Peyer's patch (tissue), 4 donors: ENCODE measurements at regions not wholly inside any gene's neighbourhood (a gene's known extent, or its start where the extent isn't known, plus 50 kb on each side); places are given as distances from the start of the nearest gene placed in this dataset.

Source experiments
- DNase-seq, 3 donors: peaks; one replicate each; pipeline ENCODE4 v3.0.0-alpha.2; 2017 to 2019
- H3K27ac ChIP-seq, 4 donors: fragments of 200-600 bp; sonication (generic); one replicate each; pipeline ENCODE4 v1.5.1; 2016 to 2019
- H3K27me3 ChIP-seq, 2 donors: fragments of 200-600 bp; sonication (generic); one replicate each; pipeline ENCODE4 v1.5.1; 2019
- H3K36me3 ChIP-seq, 3 donors: fragments of 200-600 bp; sonication (generic); one replicate each; pipeline ENCODE4 v1.5.1; 2016 to 2019
- H3K4me1 ChIP-seq, 4 donors: fragments of 200-600 bp; sonication (generic); one replicate each; pipeline ENCODE4 v1.5.1; 2016 to 2019
- H3K4me3 ChIP-seq, 4 donors: fragments of 200-600 bp; sonication (generic); 1 replicate in 3 of 4; 2 replicates in 1 of 4; pipeline ENCODE4 v1.5.1; 2016 to 2019; ENCODE audit warnings: mild to moderate bottlenecking in 1 of 4
- H3K9me3 ChIP-seq, 4 donors: fragments of 200-600 bp; sonication (generic); one replicate each; pipeline ENCODE4 v1.5.1; 2016 to 2019; ENCODE audit warnings: mild to moderate bottlenecking in 1 of 4
- POLR2A ChIP-seq, 2 donors: fragments of 450-650 bp; IDR thresholded peaks; one replicate each; pipeline ENCODE4 v1.5.1; 2017; ENCODE audit warnings: antibody characterized with exemption in 2 of 2, mild to moderate bottlenecking in 2 of 2, moderate library complexity in 2 of 2
- TF ChIP-seq, protein P1 (sequence below), 6 experiments: fragments of 450-650 bp in 4 of 6; fragments of 200-600 bp in 2 of 6; sonication (generic) in 1 of 6; IDR thresholded peaks; one replicate each; pipeline ENCODE4 v1.5.1; 2017 to 2019; ENCODE audit warnings: antibody characterized with exemption in 6 of 6, mild to moderate bottlenecking in 3 of 6, moderate library complexity in 1 of 6

DNA sequence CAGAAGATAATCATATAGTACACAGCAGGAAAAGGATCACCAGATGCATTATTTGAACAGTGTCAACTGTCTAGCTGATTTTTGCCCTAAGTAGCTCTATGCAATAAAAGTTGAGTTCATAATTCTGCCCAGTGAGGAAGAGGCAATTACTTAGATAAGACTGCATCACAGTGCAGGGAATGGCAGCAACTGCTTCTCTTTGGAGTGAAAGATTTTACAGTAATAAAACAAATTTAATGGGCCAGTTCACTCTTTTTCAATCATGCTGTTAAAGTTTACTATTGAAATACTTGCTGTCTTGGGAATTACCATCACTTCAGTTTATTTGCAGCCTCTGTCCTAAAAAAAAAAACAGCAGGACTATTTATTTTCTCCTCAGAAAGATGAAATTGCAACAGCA lies 907.9 kb downstream of the ANKRD7 start:
- DNase-seq: no peak
- Histone ChIP-seq H3K4me1 (no peaks in the 10 kb centered on the region), H3K27ac (no peak overlapping the region), H3K4me3 (no peak overlapping the region), H3K27me3 (no peaks in the 10 kb centered on the region), H3K9me3 (no peaks in the 10 kb centered on the region), H3K36me3 (no peaks in the 10 kb centered on the region)
- TF ChIP-seq, protein P1, sequence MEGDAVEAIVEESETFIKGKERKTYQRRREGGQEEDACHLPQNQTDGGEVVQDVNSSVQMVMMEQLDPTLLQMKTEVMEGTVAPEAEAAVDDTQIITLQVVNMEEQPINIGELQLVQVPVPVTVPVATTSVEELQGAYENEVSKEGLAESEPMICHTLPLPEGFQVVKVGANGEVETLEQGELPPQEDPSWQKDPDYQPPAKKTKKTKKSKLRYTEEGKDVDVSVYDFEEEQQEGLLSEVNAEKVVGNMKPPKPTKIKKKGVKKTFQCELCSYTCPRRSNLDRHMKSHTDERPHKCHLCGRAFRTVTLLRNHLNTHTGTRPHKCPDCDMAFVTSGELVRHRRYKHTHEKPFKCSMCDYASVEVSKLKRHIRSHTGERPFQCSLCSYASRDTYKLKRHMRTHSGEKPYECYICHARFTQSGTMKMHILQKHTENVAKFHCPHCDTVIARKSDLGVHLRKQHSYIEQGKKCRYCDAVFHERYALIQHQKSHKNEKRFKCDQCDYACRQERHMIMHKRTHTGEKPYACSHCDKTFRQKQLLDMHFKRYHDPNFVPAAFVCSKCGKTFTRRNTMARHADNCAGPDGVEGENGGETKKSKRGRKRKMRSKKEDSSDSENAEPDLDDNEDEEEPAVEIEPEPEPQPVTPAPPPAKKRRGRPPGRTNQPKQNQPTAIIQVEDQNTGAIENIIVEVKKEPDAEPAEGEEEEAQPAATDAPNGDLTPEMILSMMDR (IDR thresholded peaks at IDR 0.05): no peak
- no peak for TF ChIP-seq POLR2A (IDR thresholded peaks at IDR 0.05)

DNA sequence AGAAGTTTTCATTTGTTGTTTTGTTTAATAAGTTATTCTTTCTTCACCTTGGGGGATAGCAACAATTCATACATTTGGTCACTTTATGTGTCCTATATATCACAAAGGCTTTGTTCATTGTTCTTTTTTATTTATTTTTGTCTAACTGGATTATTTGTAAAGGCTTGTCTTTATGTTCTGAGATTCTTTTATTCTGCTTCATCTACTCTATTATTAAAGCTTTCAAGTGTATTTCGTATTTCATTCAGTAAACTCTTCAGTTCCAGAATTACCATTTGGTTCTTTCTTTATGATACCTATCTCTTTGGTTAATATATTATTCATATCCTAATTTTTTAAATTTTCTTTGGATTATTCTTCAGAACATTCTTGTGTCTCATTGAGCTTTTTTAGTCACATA lies 942.9 kb downstream of the ANKRD7 start:
- no peaks in the 10 kb centered on the region for H3K36me3 ChIP-seq
- TF ChIP-seq POLR2A (IDR thresholded peaks at IDR 0.05): no peak
- TF ChIP-seq, protein P1 (IDR thresholded peaks at IDR 0.05): no peak
- H3K4me1 ChIP-seq: no peaks in the 10 kb centered on the region
- no peak overlapping the region for H3K27ac ChIP-seq
- H3K4me3 ChIP-seq: no peak overlapping the region
- H3K27me3 ChIP-seq: no peaks in the 10 kb centered on the region
- no peak for DNase-seq
- H3K9me3 ChIP-seq: peaks cover 0 to 5% (median 0%) of the 10 kb centered on the region in 4 donors

DNA sequence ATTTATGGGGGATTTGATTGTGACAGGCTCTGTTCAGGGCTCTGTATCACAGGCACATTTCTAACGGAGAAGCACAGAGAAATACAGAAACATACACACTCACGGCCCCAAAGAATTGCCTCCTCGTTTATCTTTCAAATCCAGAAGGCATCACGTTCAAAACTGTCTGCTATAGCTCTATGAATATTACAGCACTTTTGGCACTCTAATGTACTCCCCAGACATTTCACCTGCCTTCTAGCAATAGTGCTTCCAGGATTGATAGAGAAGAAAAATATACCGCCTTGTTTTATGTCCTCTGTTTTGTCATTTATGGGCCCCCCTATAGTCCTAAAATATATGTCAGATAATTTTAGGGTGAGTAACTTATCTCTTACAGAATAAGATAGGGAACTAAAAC lies 947.5 kb downstream of the ANKRD7 start:
- Histone ChIP-seq H3K36me3 (no peaks in the 10 kb centered on the region), H3K27ac (no peak overlapping the region), H3K4me3 (no peak overlapping the region), H3K27me3 (no peaks in the 10 kb centered on the region), H3K4me1 (no peaks in the 10 kb centered on the region), H3K9me3 (peaks cover 0 to 5% (median 0%) of the 10 kb centered on the region in 4 donors)
- DNase-seq: no peak
- TF ChIP-seq POLR2A (IDR thresholded peaks at IDR 0.05): no peak
- TF ChIP-seq, protein P1 (IDR thresholded peaks at IDR 0.05): no peak

DNA sequence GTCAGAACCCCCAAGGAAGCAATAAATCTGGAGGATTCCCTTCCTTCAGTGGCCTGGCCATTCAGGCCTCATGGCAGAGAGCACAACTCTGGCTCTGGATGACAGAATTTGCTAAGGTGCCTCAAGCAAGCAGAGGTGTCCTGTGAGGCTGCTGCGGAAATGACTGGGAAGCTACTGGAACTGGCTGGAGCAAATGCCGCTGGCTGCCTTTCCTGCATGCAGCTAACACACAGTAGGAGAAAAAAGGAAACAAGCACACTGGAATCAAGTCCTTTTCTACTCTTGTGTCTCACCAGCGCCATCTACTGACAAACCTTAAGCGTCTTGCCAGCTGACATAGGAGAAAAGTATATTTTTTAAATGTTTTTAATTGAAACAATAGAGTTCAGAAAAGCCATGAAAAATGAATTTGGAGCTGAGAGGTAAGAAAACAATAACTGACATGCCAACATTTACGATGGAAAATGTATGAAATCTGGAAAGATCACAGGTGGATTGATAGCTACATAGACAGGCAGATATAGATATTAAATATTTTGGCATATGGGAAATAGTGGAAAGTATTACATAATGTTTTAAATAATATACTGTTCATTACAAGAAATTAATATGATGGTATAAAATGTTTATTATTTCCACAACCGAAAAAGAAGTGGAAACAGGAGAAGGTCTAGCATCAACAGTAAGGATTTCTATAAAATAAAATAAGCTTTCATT lies 951.6 kb downstream of the ANKRD7 start:
- peak in 1 of 3 donors; percentile 61 for DNase-seq
- Histone ChIP-seq H3K27ac (no peak overlapping the region), H3K36me3 (no peaks in the 10 kb centered on the region), H3K27me3 (no peaks in the 10 kb centered on the region), H3K4me3 (no peak overlapping the region), H3K4me1 (no peaks in the 10 kb centered on the region), H3K9me3 (no peaks in the 10 kb centered on the region)
- TF ChIP-seq, protein P1 (IDR thresholded peaks at IDR 0.05): peak in 4 of 6 experiments; percentile 34 to 46 (median 42)
- no peak for TF ChIP-seq POLR2A (IDR thresholded peaks at IDR 0.05)

DNA sequence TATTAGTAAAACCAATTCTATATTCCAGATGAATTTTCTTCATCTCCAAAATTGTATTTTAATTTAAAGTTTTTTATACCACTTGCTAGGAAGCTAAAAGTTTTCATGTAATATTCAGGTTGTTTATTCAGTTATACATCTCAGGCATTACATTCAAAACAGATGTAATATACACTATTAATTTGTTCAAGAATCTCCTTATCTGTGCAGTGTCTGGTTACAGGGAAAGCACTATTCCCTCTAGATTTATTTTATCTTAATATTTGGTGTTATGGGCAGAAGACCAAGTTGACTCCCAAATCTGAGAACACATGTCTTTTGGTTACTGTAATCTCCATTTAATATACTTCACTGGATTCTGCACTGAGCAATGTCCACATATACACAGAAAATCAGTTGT lies 953.4 kb downstream of the ANKRD7 start:
- DNase-seq: no peak
- Histone ChIP-seq H3K4me1 (no peaks in the 10 kb centered on the region), H3K27ac (no peak overlapping the region), H3K27me3 (no peaks in the 10 kb centered on the region), H3K9me3 (no peaks in the 10 kb centered on the region), H3K36me3 (no peaks in the 10 kb centered on the region), H3K4me3 (no peak overlapping the region)
- TF ChIP-seq, protein P1 (IDR thresholded peaks at IDR 0.05): no peak
- TF ChIP-seq POLR2A (IDR thresholded peaks at IDR 0.05): no peak
